ENCODE measurements at regions not wholly inside any gene's neighbourhood (a gene's known extent, or its start where the extent isn't known, plus 50 kb on each side); places are given as distances from the start of the nearest gene placed in this dataset.

GRCh38 chr17:420479-421175, 68.0 kb upstream of the RPH3AL start:
- H3K36me3 ChIP-seq (ENCODE audit: control insufficient read depth, insufficient read depth, low read length), result no peaks in the 10 kb centered on the region
- intact Hi-C loops (cut with micrococcal nuclease) (no loop called here), in situ Hi-C loops (cut with MboI) (loop anchor here (10.0 kb wide), 1 partner anchor 564 kb away; no protein-coding TSS in a partner anchor)
- H3K4me2 ChIP-seq (ENCODE audit: insufficient read depth, low read length), result no peak overlapping the region
- ChIA-PET CTCF (ENCODE audit: low intra/inter-chr PET ratio) (no interaction called here), POLR2A (no interaction called here)
- H3K4me1 ChIP-seq (replicated peaks in 1 of 2; ENCODE audit: control insufficient read depth in 2 of 2, insufficient read depth in 2 of 2, low read length in 2 of 2), result peaks cover 0 to 7% of the 10 kb centered on the region in 2 experiments; a peak in 3 of 5 replicates
- no peaks in the 10 kb centered on the region for H3K9me1 ChIP-seq (ENCODE audit: control insufficient read depth, insufficient read depth, low read length)
- H3K27ac ChIP-seq (ENCODE audit: extremely low read depth, low read depth, low read length), result no peak overlapping the region
- 0 out of 2 replicates have a peak, but pooled peaks cover 2% of the 10 kb centered on the region for H3K9me3 ChIP-seq (replicated peaks; ENCODE audit: control insufficient read depth, insufficient read depth, low read depth, low read length)
- H3K4me3 ChIP-seq, result no peak overlapping the region
- H3K9ac ChIP-seq (ENCODE audit: insufficient read depth in 1 of 2, low read depth in 2 of 2, low read length in 2 of 2), result no peak overlapping the region
- BruUV-seq (replicated peaks), result no TSS peak
- no peak for ATAC-seq
- no peak for TF ChIP-seq KAT8 (IDR thresholded peaks at IDR 0.05; ENCODE audit: low read depth)
- TF ChIP-seq BCOR (IDR thresholded peaks at IDR 0.05), result no peak
- TF ChIP-seq CEBPG (CRISPR knock-in tag; IDR thresholded peaks at IDR 0.05), result no peak
- no peak for TF ChIP-seq CEBPG (tag; conservative IDR thresholded peaks at IDR 0.05 in 1 of 2, IDR thresholded peaks at IDR 0.05 in 1 of 2)
- WGBS (ENCODE audit: insufficient coverage, low coverage, missing lambda C conversion rate), result 16% methylated on average over 13 of the region's 15 CpGs
- DNase-seq (ENCODE audit: extremely low read depth in 1 of 4, low spot score in 3 of 4), result no peak
- no peaks in the 10 kb centered on the region for H3K79me2 ChIP-seq (ENCODE audit: control insufficient read depth, insufficient read depth, low read length)
- no peaks in the 10 kb centered on the region for H4K20me1 ChIP-seq (replicated peaks; ENCODE audit: control insufficient read depth, insufficient read depth, low read length)
- H2AFZ ChIP-seq (ENCODE audit: low read depth, low read length), result no peak overlapping the region
- H3K27me3 ChIP-seq (ENCODE audit: control insufficient read depth in 2 of 2, insufficient read depth in 2 of 2, low read length in 2 of 2), result peaks cover 2 to 48% of the 10 kb centered on the region in 2 experiments; a peak in 2 of 5 replicates
- no peak for FAIRE-seq

GRCh38 chr17:419073-419735, 66.6 kb upstream of the RPH3AL start:
- CTCF ChIA-PET (ENCODE audit: low intra/inter-chr PET ratio), result no interaction called here
- POLR2A ChIA-PET, result no interaction called here
- Histone ChIP-seq H2AFZ (ENCODE audit: low read depth, low read length) (no peak overlapping the region), H3K9me1 (ENCODE audit: control insufficient read depth, insufficient read depth, low read length) (no peaks in the 10 kb centered on the region), H3K4me1 (replicated peaks in 1 of 2; ENCODE audit: control insufficient read depth in 2 of 2, insufficient read depth in 2 of 2, low read length in 2 of 2) (peaks cover 0 to 7% of the 10 kb centered on the region in 2 experiments; a peak in 3 of 5 replicates), H3K36me3 (ENCODE audit: control insufficient read depth, insufficient read depth, low read length) (no peaks in the 10 kb centered on the region), H3K79me2 (ENCODE audit: control insufficient read depth, insufficient read depth, low read length) (no peaks in the 10 kb centered on the region), H3K4me3 (no peak overlapping the region), H4K20me1 (replicated peaks; ENCODE audit: control insufficient read depth, insufficient read depth, low read length) (no peaks in the 10 kb centered on the region), H3K9me3 (replicated peaks; ENCODE audit: control insufficient read depth, insufficient read depth, low read depth, low read length) (0 out of 2 replicates have a peak, but pooled peaks cover 2% of the 10 kb centered on the region), H3K9ac (ENCODE audit: insufficient read depth in 1 of 2, low read depth in 2 of 2, low read length in 2 of 2) (no peak overlapping the region), H3K4me2 (ENCODE audit: insufficient read depth, low read length) (no peak overlapping the region), H3K27ac (ENCODE audit: extremely low read depth, low read depth, low read length) (no peak overlapping the region), H3K27me3 (ENCODE audit: control insufficient read depth in 2 of 2, insufficient read depth in 2 of 2, low read length in 2 of 2) (peaks cover 2 to 58% of the 10 kb centered on the region in 2 experiments; a peak in 2 of 5 replicates)
- in situ Hi-C loops (cut with MboI) (no loop called here), intact Hi-C loops (cut with micrococcal nuclease) (no loop called here)
- ATAC-seq (no peak), FAIRE-seq (no peak), DNase-seq (ENCODE audit: extremely low read depth in 1 of 4, low spot score in 3 of 4) (no peak)
- BruUV-seq (replicated peaks), result no TSS peak
- 9% methylated on average over 13 of the region's 13 CpGs for WGBS (ENCODE audit: insufficient coverage, low coverage, missing lambda C conversion rate)
- TF ChIP-seq ZNF699 (CRISPR knock-in tag; IDR thresholded peaks at IDR 0.05; ENCODE audit: insufficient replicate concordance) (no peak), ELF1 (tag; IDR thresholded peaks at IDR 0.05) (no peak), ZNF282 (CRISPR knock-in tag; IDR thresholded peaks at IDR 0.05) (no peak), GATAD2A (IDR thresholded peaks at IDR 0.05) (no peak), HCFC1 (IDR thresholded peaks at IDR 0.05; ENCODE audit: low read depth, low read length) (no peak), AFF1 (IDR thresholded peaks at IDR 0.05; ENCODE audit: low read depth in 1 of 2, partially characterized antibody in 2 of 2) (no peak), USF1 (CRISPR knock-in tag; IDR thresholded peaks at IDR 0.05) (no peak)

All from K562 (cell line).